ENCODE measurements at regions not wholly inside any gene's neighbourhood (a gene's known extent, or its start where the extent isn't known, plus 50 kb on each side); places are given as distances from the start of the nearest gene placed in this dataset.

GRCh38 chr20:39600871-39601270 is 638.7 kb downstream of the DHX35 start:
- TF ChIP-seq, protein P1, sequence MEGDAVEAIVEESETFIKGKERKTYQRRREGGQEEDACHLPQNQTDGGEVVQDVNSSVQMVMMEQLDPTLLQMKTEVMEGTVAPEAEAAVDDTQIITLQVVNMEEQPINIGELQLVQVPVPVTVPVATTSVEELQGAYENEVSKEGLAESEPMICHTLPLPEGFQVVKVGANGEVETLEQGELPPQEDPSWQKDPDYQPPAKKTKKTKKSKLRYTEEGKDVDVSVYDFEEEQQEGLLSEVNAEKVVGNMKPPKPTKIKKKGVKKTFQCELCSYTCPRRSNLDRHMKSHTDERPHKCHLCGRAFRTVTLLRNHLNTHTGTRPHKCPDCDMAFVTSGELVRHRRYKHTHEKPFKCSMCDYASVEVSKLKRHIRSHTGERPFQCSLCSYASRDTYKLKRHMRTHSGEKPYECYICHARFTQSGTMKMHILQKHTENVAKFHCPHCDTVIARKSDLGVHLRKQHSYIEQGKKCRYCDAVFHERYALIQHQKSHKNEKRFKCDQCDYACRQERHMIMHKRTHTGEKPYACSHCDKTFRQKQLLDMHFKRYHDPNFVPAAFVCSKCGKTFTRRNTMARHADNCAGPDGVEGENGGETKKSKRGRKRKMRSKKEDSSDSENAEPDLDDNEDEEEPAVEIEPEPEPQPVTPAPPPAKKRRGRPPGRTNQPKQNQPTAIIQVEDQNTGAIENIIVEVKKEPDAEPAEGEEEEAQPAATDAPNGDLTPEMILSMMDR (IDR thresholded peaks at IDR 0.05), result no peak
- TF ChIP-seq POLR2A (IDR thresholded peaks at IDR 0.05), result no peak

Measured in body of pancreas (tissue), 4 donors.